GM19043 (cell line): ENCODE measurements at regions not wholly inside any gene's neighbourhood (a gene's known extent, or its start where the extent isn't known, plus 50 kb on each side); places are given as distances from the start of the nearest gene placed in this dataset.
"Not testable (repeated sequence)": the region's sequence is repeated elsewhere in the genome, so short reads cannot be mapped to it uniquely, and the experiment has no call there.

Source experiments
- ATAC-seq: cut with Tn5 transposase; IDR thresholded peaks from one replicate; pipeline ENCODE4 v1.9.1; 2021; ENCODE audit warnings: low read depth; ENCODE audit not compliant: unreplicated experiment

GRCh38 chr6:128739112-128739511, 143.8 kb upstream of the LAMA2 start:
- ATAC-seq = no peak

GRCh38 chr6:128738112-128738511, 144.8 kb upstream of the LAMA2 start:
- peak; percentile 60 for ATAC-seq

- no peak for ATAC-seq
Measured at GRCh38 chr6:128736780-128737179, 146.2 kb upstream of the LAMA2 start.

DNA sequence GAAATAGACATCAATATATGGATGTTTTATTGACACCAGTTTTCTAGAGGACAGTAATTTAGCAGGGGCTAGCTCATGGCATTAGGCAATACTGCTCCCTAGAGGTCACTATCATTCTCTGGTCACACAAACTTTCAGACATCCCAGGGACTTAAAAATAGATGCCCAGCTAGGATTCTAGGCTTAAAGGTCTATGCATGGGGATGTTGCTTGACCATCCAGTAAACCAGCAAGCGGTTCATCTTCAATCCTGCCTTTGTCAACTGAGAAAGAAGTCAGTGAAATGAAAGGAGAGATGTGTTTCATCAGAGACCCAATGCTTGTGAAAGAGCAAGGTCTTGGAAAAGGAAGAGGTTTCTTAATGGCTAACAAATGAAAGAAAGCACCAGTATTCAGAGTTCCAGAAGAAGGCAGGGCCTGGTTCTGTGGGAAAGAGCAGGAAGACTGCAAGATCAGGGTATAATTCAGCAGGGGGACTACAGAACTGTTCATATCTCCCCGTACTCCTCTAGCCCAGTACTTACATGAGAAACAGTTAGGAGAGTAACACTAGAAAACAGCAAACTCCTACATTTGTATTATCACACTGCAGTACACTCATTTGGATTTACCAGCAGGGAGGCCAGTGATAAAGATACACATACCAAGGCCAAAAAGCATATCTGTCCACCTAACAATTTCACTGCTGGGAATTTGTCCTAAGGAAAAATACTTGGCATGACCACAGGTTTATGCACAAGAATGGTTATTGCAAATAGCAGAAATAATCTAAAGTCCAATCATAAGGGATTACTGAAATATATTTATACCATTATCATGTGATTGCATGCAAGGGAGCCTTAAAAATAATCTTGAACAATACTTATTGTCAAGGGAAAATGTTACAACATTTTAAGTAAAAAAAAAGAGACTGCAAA, 151.4 kb upstream of the LAMA2 start:
- peak; percentile 67 for ATAC-seq

DNA sequence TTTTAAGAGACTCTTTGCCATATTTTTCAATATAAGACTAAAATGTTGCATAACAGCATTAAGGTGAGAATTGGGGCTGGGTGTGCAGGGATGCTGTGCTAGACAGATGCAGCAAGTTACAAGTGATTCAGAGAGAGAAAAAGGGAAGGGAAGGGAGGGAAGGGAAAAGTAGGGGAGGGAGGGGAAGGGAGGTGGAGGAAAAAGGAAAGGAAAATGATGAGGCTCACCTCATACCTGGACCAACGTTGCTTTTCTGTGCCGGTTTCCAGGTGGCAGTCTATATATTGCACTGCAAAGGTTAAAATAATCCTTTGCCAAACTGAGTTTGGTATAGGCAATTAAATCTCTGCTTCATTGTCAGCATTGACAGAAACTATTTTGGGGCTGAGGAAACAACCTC, 155.4 kb upstream of the LAMA2 start:
- ATAC-seq = no peak

DNA sequence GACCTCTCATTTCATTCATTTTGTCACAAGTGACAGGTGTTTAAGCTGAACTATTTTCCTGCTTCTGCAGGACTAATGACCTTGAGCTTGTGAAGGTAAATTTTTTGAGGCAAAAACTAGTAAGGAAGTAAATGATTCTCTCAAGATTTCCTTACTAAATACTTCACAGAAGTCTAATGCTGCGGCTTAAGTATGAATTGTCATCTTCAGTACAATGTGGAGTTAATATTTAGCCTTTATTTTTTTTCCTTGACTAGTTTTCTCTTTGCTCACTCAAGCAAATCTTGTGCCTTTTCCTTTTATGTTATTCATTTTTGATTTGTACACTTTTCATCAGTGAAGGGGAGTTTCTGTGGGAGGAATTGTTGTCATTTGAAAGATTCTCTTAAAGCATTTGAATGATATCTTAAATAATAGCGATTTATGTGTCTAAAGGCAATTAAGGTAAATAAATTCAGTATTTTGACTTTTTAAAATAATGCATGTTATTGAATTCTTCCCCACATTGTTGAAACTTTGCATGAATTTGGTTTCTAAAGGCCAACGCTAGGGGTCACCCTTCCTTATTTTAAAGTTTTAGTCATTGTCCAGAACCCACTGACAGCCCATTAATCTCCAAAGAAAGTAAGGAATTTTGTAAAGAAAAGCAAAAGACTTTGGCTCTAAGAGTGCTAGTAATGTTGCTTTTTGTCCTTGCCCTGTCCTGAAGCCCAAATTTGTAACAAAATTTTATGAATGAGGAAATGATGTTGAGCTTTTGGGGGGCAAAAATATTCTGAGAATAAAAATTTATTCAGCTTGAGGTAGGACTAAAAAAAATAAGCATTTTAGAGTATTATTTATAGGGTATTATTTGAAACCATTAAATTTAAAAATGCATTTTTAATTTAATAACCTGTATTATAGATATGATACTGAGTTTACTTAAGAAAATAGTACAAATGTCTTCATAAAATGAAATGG, 157.4 kb upstream of the LAMA2 start:
- ATAC-seq = no peak

DNA sequence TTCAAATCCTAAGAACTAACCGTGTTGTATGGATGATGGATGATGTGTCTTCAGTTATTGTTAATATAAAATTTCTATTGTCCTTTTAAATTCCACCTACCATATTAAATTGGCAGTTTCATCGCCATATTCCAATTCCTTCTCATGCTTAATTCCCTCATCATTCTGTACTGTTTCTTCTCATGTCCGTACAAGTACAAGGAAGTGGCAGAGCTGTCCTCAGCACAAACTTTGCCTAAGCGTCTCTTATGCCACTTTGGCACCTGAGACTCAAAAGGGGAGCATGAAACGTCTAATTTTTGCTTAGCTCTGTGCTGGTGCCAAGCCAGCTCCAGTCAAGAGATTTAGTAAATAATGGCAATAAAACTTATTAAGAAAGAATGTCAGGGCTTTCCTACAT, 158.2 kb upstream of the LAMA2 start:
- ATAC-seq = no peak

DNA sequence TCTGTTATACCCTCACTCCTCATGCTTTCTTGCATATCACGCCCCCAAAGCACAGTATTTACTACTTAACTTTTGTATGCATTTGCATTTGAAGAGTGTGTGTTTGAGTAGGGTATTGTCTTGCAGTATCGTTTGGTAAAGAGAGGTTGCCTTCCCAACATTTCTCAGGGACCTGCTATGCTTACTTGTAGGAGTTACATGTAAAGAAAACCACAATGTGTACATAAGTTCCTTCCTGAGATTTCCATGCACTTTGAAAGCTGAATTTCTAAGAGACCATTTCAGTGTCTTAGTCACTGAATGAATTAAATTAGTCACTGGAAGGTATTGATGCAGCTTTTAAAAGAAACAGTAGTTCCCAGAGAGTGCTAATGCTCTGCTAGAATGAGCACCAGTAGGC, 159.3 kb upstream of the LAMA2 start:
- no peak for ATAC-seq

GRCh38 chr6:128720891-128721290, 162.0 kb upstream of the LAMA2 start:
- ATAC-seq = no peak

DNA sequence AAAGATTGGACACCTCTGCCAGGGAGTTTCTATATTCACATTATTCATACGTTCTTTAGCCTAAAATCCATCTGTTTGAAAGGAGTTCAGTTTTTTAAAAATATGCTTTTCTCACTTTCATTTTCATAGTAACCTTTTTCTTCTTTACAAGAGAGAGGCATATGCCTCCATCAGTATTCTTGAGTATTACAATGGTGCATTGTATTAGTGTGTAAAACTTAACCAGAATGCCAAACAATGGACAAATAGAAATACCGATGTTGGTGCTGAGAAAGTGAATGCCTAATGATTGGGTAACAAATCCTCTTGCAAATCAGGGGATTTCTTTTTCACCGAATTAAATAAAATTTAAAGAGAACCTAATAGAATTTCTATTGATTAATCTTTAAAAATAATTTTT, 163.2 kb upstream of the LAMA2 start:
- no peak for ATAC-seq

DNA sequence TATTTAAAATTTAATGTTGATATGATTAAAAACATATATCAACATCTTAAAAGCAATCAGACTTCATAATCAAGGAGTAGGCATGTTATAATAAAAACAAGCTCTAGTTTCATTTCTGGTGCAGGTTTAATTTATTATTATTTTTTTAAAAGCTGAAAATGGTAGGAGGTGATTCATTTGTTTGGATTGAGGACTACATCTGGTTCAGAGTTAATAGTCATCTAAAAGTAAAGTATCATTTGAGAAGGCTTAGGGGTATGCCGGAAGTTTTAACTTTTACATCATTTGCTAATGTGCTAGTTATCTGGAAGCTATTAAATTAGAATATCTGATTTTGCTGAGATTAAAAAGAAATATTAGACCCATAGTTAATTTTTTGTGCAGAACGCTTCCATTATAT, 169.5 kb upstream of the LAMA2 start:
- ATAC-seq = no peak

DNA sequence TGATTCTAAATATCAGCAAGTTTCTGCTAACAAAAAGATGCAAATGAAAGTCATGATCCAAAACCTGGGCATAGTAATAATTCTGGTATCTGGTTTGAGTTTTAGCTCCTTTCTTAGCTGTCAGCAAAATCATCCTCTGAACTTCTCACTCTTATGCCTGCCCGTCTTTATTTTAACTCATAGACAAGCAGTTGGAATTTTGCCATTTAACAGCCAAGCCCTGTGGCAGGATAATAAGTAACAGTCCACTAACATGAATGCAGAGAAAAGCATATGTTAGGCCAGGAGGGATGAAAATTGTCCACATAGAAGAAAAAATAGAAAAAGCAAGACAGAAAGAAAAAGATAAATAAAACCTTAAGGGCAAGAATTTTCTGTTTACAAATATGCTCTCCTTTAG, 170.0 kb upstream of the LAMA2 start:
- no peak for ATAC-seq

GRCh38 chr6:128711149-128711548, 171.8 kb upstream of the LAMA2 start:
- ATAC-seq = no peak

- no peak for ATAC-seq
Measured at GRCh38 chr6:128710315-128710714, 172.6 kb upstream of the LAMA2 start.

DNA sequence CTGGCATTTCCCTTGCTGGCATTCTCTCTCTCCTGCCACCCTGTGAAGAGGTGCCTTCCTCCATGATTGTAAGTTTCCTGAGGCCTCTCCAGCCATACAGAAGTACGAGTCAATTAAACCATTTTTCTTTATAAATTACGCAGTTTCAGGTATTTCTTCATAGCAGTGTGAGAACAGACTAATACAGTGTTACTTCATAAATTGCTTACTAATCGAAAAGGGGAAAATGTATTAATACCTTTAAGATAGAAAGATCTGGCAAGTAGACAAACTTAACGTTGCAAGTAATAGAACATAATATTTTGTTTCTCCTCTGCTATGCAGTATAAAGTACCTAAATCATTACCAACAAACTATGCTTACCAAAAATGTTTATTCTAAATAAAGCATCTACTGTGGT, 178.3 kb upstream of the LAMA2 start:
- ATAC-seq = no peak

DNA sequence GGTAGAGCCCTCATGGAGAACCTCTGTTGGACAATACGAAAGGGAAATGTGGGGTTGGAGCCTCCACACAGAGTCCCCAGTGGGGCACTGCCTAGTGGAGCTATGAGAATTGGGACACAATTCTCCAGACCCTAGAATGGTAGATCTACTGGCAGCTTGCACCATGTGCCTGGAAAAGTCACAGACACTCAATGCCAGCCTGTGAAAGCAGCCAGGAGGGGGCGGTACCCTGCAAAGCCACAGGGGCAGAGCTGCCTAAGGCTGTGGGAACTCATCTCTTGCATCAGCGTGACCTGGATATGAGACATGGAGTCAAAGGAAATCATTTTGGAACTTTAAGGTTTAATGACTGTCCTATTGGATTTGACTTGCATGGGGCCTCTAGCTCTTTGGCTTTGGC, 179.1 kb upstream of the LAMA2 start:
- not testable (repeated sequence) for ATAC-seq

GRCh38 chr6:128696691-128697689, 176.6 kb upstream of the PTPRK start:
- ATAC-seq = no peak

DNA sequence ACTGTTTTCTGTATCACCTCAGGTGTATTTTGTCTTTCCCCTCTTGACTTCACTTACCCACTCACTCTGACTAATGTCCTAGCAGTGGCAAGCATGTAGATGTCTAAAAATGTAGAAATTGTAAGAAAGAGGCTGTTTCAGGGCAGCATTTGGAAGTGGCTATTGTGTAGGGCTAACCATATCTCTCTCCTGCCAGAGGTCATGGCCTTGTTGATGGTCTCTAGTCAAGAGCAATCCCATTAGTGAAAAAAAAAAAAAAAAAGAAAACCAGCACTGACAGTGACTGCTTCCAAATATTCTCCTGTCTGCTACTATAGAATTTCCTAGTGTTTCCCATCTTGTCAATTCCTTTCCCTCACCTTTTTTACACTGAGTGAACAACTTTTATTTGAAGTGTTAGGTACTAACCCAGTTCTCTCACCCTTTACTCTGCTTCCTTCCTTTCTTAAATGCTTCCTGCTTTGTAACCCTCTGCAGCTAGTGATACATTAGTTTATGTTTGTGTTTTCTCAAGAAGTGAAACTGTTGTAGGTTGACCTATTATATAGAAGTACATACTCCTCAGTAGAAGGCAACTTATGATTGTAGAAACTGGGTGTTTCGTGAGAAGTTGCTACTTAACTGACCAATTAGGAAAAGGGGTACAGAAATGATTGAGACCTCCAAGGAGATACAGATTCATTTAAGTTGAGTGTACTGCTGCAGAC, 174.1 kb upstream of the PTPRK start:
- ATAC-seq = peak; percentile 95

DNA sequence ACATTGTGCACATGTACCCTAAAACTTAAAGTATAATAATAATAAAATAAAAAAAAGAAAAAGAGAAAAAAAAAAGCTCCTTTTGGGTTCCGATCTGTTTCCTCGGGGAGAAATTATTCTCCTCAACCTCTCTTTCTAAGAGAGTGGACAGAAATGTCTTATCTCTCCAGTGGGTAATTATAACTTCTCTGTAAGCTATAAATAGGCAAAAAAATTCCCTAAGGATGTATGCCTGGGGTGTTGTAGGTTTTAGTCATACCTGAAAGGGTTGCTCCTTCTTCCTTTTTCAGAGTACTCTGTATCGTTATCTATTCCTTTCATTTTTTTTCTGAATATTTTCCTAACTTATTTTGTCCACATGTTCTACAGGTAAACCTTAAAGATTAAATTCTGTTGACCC, 169.7 kb upstream of the PTPRK start:
- no peak for ATAC-seq

DNA sequence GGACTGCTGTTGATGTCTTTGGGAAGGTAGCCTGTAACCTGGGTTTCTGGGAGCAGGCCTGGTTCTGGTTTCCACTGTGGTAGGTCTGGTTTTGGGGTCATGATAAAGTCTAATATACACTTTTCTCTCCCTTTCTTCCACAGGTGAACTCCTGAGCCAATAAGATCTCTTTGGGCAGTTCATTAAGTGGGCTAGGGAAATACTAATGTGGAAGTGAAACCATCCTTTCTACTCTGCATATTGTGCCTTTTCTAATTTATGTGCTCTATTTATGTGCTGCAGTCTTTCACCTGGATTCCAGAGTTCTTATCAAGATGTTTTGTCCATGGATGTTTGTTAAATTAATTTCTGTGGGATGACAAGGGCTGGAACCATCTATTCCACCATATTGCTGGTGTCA, 165.7 kb upstream of the PTPRK start:
- peak; percentile 56 for ATAC-seq
